IMR-90 (cell line): ENCODE measurements at regions not wholly inside any gene's neighbourhood (a gene's known extent, or its start where the extent isn't known, plus 50 kb on each side); places are given as distances from the start of the nearest gene placed in this dataset.

Source experiments
- ATAC-seq: fragments of 200-7000 bp; cut with Tn5 transposase; 2 replicates; pipeline ENCODE4 v1.9.1; 2020; ENCODE audit warnings: low read depth, mild to moderate bottlenecking, moderate library complexity
- BruUV-seq: library from RNA; stranded (reverse); fragments of 400-500 nt; replicated peaks from 2 replicates; lab custom pipeline; 2021; lab: Mats Ljungman, UMichigan
- CTCF ChIA-PET: fragments of 300-600 bp; formaldehyde crosslinking; extraction: SDS; loops from one replicate; lab custom pipeline; 2021; ENCODE audit warnings: antibody characterized with exemption; lab: Yijun Ruan, JAX
- POLR2A ChIA-PET: fragments of 300-600 bp; sonication (Branson Sonifier 250); formaldehyde crosslinking; loops from one replicate; lab custom pipeline; 2022; ENCODE audit warnings: antibody characterized with exemption; ENCODE audit not compliant: unreplicated experiment; lab: Charles Lee
- DNase-seq: peaks from one replicate; pipeline ENCODE4 v3.0.0; 2013
- H2AFZ ChIP-seq: replicated peaks from 2 replicates; pipeline ENCODE3; 2013; ENCODE audit warnings: low read length, mild to moderate bottlenecking; ENCODE audit not compliant: poor library complexity
- H2AK5ac ChIP-seq: 2 replicates; pipeline ENCODE4 v1.6.1; 2013; ENCODE audit warnings: low read depth, low read length, inconsistent platforms
- H2AK9ac ChIP-seq: replicated peaks from 2 replicates; pipeline ENCODE3; 2013; ENCODE audit warnings: mild to moderate bottlenecking, low read depth, low read length, moderate library complexity; ENCODE audit not compliant: poor library complexity
- H2BK120ac ChIP-seq: 2 replicates; pipeline ENCODE4 v1.6.1; 2013; ENCODE audit warnings: low read depth, low read length, inconsistent platforms
- H2BK15ac ChIP-seq: 3 replicates; pipeline ENCODE4 v1.6.1; 2013; ENCODE audit warnings: low read depth, low read length, inconsistent platforms
- H2BK20ac ChIP-seq: 2 replicates; pipeline ENCODE4 v1.6.1; 2013; ENCODE audit warnings: low read depth, mild to moderate bottlenecking, inconsistent platforms, low read length, moderate library complexity
- H2BK5ac ChIP-seq: 2 replicates; pipeline ENCODE4 v1.6.1; 2013; ENCODE audit warnings: mild to moderate bottlenecking, low read depth, low read length, inconsistent platforms; ENCODE audit not compliant: poor library complexity, severe bottlenecking
- H3K14ac ChIP-seq: replicated peaks from 2 replicates; pipeline ENCODE4 v1.6.1; 2013; ENCODE audit warnings: low read depth, low read length, inconsistent platforms
- H3K18ac ChIP-seq: 2 replicates; pipeline ENCODE4 v1.6.1; 2013; ENCODE audit warnings: low read depth, low read length, control low read depth
- H3K23ac ChIP-seq: 2 replicates; pipeline ENCODE4 v1.6.1; 2013; ENCODE audit warnings: low read depth, low read length, inconsistent platforms
- H3K27ac ChIP-seq: 2 replicates; pipeline ENCODE4 v1.5.1; 2013; ENCODE audit warnings: mild to moderate bottlenecking, control low read depth, low read length; ENCODE audit not compliant: insufficient read depth
- H3K27me3 ChIP-seq: 2 replicates; pipeline ENCODE4 v1.6.1; 2013; ENCODE audit warnings: low read length; ENCODE audit not compliant: control insufficient read depth, insufficient read depth
- H3K36me3 ChIP-seq: 2 replicates; pipeline ENCODE4 v1.6.1; 2013; ENCODE audit warnings: low read length, mixed read lengths; ENCODE audit not compliant: control insufficient read depth, insufficient read depth
- H3K4ac ChIP-seq: 2 replicates; pipeline ENCODE4 v1.6.1; 2013; ENCODE audit warnings: low read depth, low read length, inconsistent platforms
- H3K4me1 ChIP-seq: 2 replicates; pipeline ENCODE4 v1.6.1; 2013; ENCODE audit warnings: low read length, mixed read lengths; ENCODE audit not compliant: control insufficient read depth, insufficient read depth
- H3K4me2 ChIP-seq: 2 replicates; pipeline ENCODE4 v1.6.1; 2013; ENCODE audit warnings: low read depth, mild to moderate bottlenecking, control low read depth, low read length, moderate library complexity
- H3K4me3 ChIP-seq: 2 replicates; pipeline ENCODE4 v1.5.1; 2013; ENCODE audit warnings: low read depth, mild to moderate bottlenecking, control low read depth, low read length, moderate library complexity; ENCODE audit not compliant: insufficient read depth
- H3K56ac ChIP-seq: 2 replicates; pipeline ENCODE4 v1.6.1; 2013; ENCODE audit warnings: low read length, inconsistent platforms; ENCODE audit not compliant: insufficient read depth; ENCODE audit errors: extremely low read depth
- H3K79me1 ChIP-seq, 2 experiments: 2 replicates each; pipeline ENCODE4 v1.6.1; 2013; ENCODE audit warnings: low read length in 2 of 2, inconsistent platforms in 1 of 2, low read depth in 1 of 2
- H3K9ac ChIP-seq: 2 replicates; pipeline ENCODE4 v1.6.1; 2013; ENCODE audit warnings: low read depth, low read length, control low read depth
- H3K9me1 ChIP-seq: 2 replicates; pipeline ENCODE4 v1.6.1; 2013; ENCODE audit warnings: low read length, inconsistent platforms; ENCODE audit not compliant: insufficient read depth
- H3K9me3 ChIP-seq: 2 replicates; pipeline ENCODE4 v1.6.1; 2013; ENCODE audit warnings: low read length; ENCODE audit not compliant: control insufficient read depth, insufficient read depth
- H4K20me1 ChIP-seq: 2 replicates; pipeline ENCODE4 v1.6.1; 2013; ENCODE audit warnings: low read length, inconsistent platforms; ENCODE audit not compliant: insufficient read depth
- H4K5ac ChIP-seq: 2 replicates; pipeline ENCODE4 v1.6.1; 2013; ENCODE audit warnings: mild to moderate bottlenecking, low read depth, low read length, control low read depth
- H4K8ac ChIP-seq, 2 experiments: 2 replicates each; pipeline ENCODE4 v1.6.1; 2013; ENCODE audit warnings: low read depth in 2 of 2, low read length in 2 of 2, control low read depth in 1 of 2, inconsistent platforms in 1 of 2
- H4K91ac ChIP-seq: 2 replicates; pipeline ENCODE4 v1.6.1; 2013; ENCODE audit warnings: low read depth, low read length, inconsistent platforms; ENCODE audit not compliant: insufficient read depth
- BHLHE40 ChIP-seq: fragments of 150-350 bp; IDR thresholded peaks from 2 replicates; pipeline ENCODE4 v1.6.1; 2016; ENCODE audit warnings: mild to moderate bottlenecking, low read depth, low read length
- CEBPB ChIP-seq: IDR thresholded peaks from 2 replicates; pipeline ENCODE4 v1.6.1; 2012; ENCODE audit warnings: low read depth, low read length, improper control_type of control experiment
- CHD1 ChIP-seq: IDR thresholded peaks from 2 replicates; pipeline ENCODE4 v1.6.1; 2012; ENCODE audit warnings: low read depth, low read length, improper control_type of control experiment
- FOS ChIP-seq: fragments of 150-350 bp; IDR thresholded peaks from 2 replicates; pipeline ENCODE4 v1.6.1; 2016; ENCODE audit warnings: low read depth, low read length
- MAFK ChIP-seq: IDR thresholded peaks from 2 replicates; pipeline ENCODE4 v1.6.1; 2012; ENCODE audit warnings: low read depth, low read length, improper control_type of control experiment
- MAZ ChIP-seq: IDR thresholded peaks from 2 replicates; pipeline ENCODE4 v1.6.1; 2012; ENCODE audit warnings: low read depth, mild to moderate bottlenecking, low read length, improper control_type of control experiment, moderate library complexity, borderline replicate concordance
- MXI1 ChIP-seq: IDR thresholded peaks from 2 replicates; pipeline ENCODE4 v1.6.1; 2012; ENCODE audit warnings: low read depth, mild to moderate bottlenecking, low read length, moderate library complexity, borderline replicate concordance
- NFE2L2 ChIP-seq: fragments of 150-350 bp; IDR thresholded peaks from 2 replicates; pipeline ENCODE4 v1.6.1; 2016; ENCODE audit warnings: low read depth, mild to moderate bottlenecking, low read length
- POLR2A ChIP-seq: IDR thresholded peaks from 2 replicates; pipeline ENCODE4 v1.6.1; 2012; ENCODE audit warnings: mild to moderate bottlenecking, low read depth, low read length
- RAD21 ChIP-seq: IDR thresholded peaks from 2 replicates; pipeline ENCODE4 v1.6.1; 2012; ENCODE audit warnings: low read length, improper control_type of control experiment
- RCOR1 ChIP-seq: IDR thresholded peaks from 2 replicates; pipeline ENCODE4 v1.6.1; 2012; ENCODE audit warnings: mild to moderate bottlenecking, low read length, improper control_type of control experiment; ENCODE audit not compliant: insufficient replicate concordance
- RFX5 ChIP-seq: IDR thresholded peaks from 2 replicates; pipeline ENCODE4 v1.8.0; 2012; ENCODE audit warnings: low read depth, mild to moderate bottlenecking, low read length, moderate library complexity
- SMC3 ChIP-seq: fragments of 150-350 bp; IDR thresholded peaks from 2 replicates; pipeline ENCODE4 v1.6.1; 2016; ENCODE audit warnings: low read depth, mild to moderate bottlenecking, antibody characterized with exemption, low read length, moderate library complexity
- WGBS, 2 experiments: methylation state at CpG; one replicate each; pipeline versions ENCODE4 v1.1.5 to v1.1.7; 2013; ENCODE audit warnings: missing lambda C conversion rate in 2 of 2; ENCODE audit not compliant: insufficient read length in 1 of 2; ENCODE audit errors: extremely low coverage in 2 of 2; 5-methylcytosine and 5-hydroxymethylcytosine counted together
- dilution Hi-C: fragments of 300-500 bp; cut with HindIII; formaldehyde crosslinking; loops from one replicate; pipeline ENCODE4 v1.14.3; 2018; ENCODE audit warnings: low sequenced_read_pairs; ENCODE audit not compliant: unreplicated experiment
- in situ Hi-C: fragments of 300-500 bp; cut with MboI; formaldehyde crosslinking; loops from 3 replicates; pipeline ENCODE4 v1.14.3; 2019; ENCODE audit warnings: low sequenced_read_pairs, inconsistent platforms, mixed read lengths
- intact Hi-C: fragments of 100-400 bp; cut with micrococcal nuclease; formaldehyde crosslinking; loops from 2 replicates; pipeline ENCODE4 v1.10.0; 2022
- TF ChIP-seq, protein P1 (sequence below): conservative IDR thresholded peaks from 2 replicates; pipeline ENCODE4 v1.5.1; 2012; ENCODE audit warnings: mild to moderate bottlenecking, low read depth, low read length, improper control_type of control experiment
- TF ChIP-seq, protein P2 (sequence below): fragments of 150-350 bp; IDR thresholded peaks from 2 replicates; pipeline ENCODE4 v1.6.1; 2017; ENCODE audit warnings: mild to moderate bottlenecking, antibody characterized with exemption, low read length, low read depth
- TF ChIP-seq, protein P3 (sequence below): fragments of 150-350 bp; IDR thresholded peaks from 2 replicates; pipeline ENCODE4 v1.6.1; 2016; ENCODE audit warnings: low read depth, mild to moderate bottlenecking, low read length, moderate library complexity, borderline replicate concordance

DNA sequence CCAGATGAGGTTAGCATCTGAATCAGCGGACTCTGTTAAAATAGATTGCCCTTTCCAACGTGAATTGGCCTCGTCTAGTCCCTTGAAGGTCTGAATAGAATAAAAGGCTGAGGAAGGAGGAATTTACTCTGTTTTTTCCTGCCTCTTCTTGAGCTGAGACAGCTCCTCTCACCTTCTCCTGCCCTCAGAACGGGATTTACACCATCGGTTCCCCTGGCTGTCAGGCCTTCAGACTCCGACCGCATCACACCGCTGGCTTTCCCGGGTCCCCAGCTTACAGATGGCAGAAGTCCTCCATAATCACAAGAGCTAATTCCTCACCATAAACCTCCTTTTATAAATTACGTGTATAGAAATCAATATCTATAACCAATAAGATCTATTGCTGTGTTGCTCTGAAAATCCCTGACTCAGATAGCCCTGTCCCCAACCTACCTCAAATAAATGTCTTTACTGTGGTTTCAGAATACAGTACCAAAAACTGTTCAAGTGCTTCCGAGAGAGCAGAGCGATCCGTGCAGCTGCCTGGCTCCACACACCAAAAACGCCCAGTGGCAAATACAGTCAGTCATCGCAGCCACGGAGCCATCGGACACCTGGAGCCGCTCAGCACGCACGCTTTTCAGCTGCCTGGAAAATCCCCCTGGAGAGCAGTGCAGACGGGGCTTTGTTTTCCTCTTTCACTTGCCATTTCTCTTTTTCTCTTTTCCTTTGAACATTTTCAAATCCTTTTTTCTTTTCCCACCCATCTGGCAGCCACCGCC is 196.9 kb downstream of the NRP2 start:
- intact Hi-C loops (no loop called here), dilution Hi-C loops (no loop called here), in situ Hi-C loops (no loop called here)
- Histone ChIP-seq H3K4me3 (no peak overlapping the region), H3K9me1 (no peaks in the 10 kb centered on the region), H3K27me3 (peaks cover 21% of the 10 kb centered on the region), H3K14ac (no peak overlapping the region), H3K4me1 (no peaks in the 10 kb centered on the region), H3K79me1 (no peaks in the 10 kb centered on the region), H3K4ac (no peak overlapping the region), H2BK20ac (no peak overlapping the region), H4K5ac (no peak overlapping the region), H2AK9ac (no peak overlapping the region), H3K9ac (no peak overlapping the region), H3K23ac (no peak overlapping the region), H4K20me1 (no peaks in the 10 kb centered on the region), H3K4me2 (no peak overlapping the region), H2AK5ac (no peak overlapping the region), H3K9me3 (peaks cover 3% of the 10 kb centered on the region; the same call in 1 of the 2 replicates), H3K18ac (no peak overlapping the region), H4K91ac (no peak overlapping the region), H3K36me3 (no peaks in the 10 kb centered on the region), H2AFZ (no peak overlapping the region), H2BK120ac (no peak overlapping the region), H3K56ac (no peak overlapping the region), H3K27ac (no peak overlapping the region), H4K8ac (no peak overlapping the region), H2BK5ac (no peak overlapping the region), H2BK15ac (no peak overlapping the region)
- DNase-seq (no peak), ATAC-seq (no peak)
- ChIA-PET CTCF (interaction anchor here (0.5 to 1.0 kb wide), 2 partner anchors 22 to 47 kb away, joined by 3 read pairs; no protein-coding TSS in a partner anchor), POLR2A (no interaction called here)
- TF ChIP-seq, protein P1, sequence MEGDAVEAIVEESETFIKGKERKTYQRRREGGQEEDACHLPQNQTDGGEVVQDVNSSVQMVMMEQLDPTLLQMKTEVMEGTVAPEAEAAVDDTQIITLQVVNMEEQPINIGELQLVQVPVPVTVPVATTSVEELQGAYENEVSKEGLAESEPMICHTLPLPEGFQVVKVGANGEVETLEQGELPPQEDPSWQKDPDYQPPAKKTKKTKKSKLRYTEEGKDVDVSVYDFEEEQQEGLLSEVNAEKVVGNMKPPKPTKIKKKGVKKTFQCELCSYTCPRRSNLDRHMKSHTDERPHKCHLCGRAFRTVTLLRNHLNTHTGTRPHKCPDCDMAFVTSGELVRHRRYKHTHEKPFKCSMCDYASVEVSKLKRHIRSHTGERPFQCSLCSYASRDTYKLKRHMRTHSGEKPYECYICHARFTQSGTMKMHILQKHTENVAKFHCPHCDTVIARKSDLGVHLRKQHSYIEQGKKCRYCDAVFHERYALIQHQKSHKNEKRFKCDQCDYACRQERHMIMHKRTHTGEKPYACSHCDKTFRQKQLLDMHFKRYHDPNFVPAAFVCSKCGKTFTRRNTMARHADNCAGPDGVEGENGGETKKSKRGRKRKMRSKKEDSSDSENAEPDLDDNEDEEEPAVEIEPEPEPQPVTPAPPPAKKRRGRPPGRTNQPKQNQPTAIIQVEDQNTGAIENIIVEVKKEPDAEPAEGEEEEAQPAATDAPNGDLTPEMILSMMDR, result no peak
- TF ChIP-seq CEBPB (no peak), RAD21 (no peak), NFE2L2 (no peak), FOS (no peak), SMC3 (no peak), POLR2A (no peak), MXI1 (no peak), BHLHE40 (no peak), CHD1 (no peak), MAZ (no peak), RFX5 (no peak), RCOR1 (no peak), MAFK (no peak)
- TF ChIP-seq, protein P2, sequence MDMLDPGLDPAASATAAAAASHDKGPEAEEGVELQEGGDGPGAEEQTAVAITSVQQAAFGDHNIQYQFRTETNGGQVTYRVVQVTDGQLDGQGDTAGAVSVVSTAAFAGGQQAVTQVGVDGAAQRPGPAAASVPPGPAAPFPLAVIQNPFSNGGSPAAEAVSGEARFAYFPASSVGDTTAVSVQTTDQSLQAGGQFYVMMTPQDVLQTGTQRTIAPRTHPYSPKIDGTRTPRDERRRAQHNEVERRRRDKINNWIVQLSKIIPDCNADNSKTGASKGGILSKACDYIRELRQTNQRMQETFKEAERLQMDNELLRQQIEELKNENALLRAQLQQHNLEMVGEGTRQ, result no peak
- TF ChIP-seq, protein P3, sequence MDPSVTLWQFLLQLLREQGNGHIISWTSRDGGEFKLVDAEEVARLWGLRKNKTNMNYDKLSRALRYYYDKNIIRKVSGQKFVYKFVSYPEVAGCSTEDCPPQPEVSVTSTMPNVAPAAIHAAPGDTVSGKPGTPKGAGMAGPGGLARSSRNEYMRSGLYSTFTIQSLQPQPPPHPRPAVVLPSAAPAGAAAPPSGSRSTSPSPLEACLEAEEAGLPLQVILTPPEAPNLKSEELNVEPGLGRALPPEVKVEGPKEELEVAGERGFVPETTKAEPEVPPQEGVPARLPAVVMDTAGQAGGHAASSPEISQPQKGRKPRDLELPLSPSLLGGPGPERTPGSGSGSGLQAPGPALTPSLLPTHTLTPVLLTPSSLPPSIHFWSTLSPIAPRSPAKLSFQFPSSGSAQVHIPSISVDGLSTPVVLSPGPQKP, result no peak
- no TSS peak for BruUV-seq
- WGBS, 2 experiments, result 40% methylated on average over 18 of the region's 22 CpGs; no CpG with 5 or more reads in 1 of the 2 experiments
